Muscle layer of colon (tissue), 2 donors: ENCODE measurements at regions not wholly inside any gene's neighbourhood (a gene's known extent, or its start where the extent isn't known, plus 50 kb on each side); places are given as distances from the start of the nearest gene placed in this dataset.

Experiments
- H3K27ac ChIP-seq: one replicate; pipeline ENCODE4 v1.7.0; 2013; ENCODE audit warnings: low read depth, mild to moderate bottlenecking, low read length, moderate library complexity
- H3K27me3 ChIP-seq, 2 donors: one replicate each; pipeline ENCODE4 v1.7.0; 2013; ENCODE audit warnings: low read length in 2 of 2, mild to moderate bottlenecking in 2 of 2; ENCODE audit not compliant: insufficient read depth in 2 of 2, control insufficient read depth in 1 of 2
- H3K36me3 ChIP-seq: one replicate; pipeline ENCODE4 v1.7.0; 2013; ENCODE audit warnings: mild to moderate bottlenecking, low read length; ENCODE audit not compliant: insufficient read depth
- H3K4me1 ChIP-seq: one replicate; pipeline ENCODE4 v1.7.0; 2013; ENCODE audit warnings: mild to moderate bottlenecking, low read length; ENCODE audit not compliant: insufficient read depth
- H3K4me3 ChIP-seq, 2 donors: one replicate each; pipeline ENCODE4 v1.7.0; 2013; ENCODE audit warnings: low read length in 2 of 2, low read depth in 1 of 2, mild to moderate bottlenecking in 1 of 2, moderate library complexity in 1 of 2
- H3K9ac ChIP-seq: one replicate; pipeline ENCODE4 v1.7.0; 2013; ENCODE audit warnings: low read length
- H3K9me3 ChIP-seq: one replicate; pipeline ENCODE4 v1.7.0; 2013; ENCODE audit warnings: mild to moderate bottlenecking, low read length
- donor health status: abdominal sarcoma.
- donor health status: Adenocarcinoma of cecum.

DNA sequence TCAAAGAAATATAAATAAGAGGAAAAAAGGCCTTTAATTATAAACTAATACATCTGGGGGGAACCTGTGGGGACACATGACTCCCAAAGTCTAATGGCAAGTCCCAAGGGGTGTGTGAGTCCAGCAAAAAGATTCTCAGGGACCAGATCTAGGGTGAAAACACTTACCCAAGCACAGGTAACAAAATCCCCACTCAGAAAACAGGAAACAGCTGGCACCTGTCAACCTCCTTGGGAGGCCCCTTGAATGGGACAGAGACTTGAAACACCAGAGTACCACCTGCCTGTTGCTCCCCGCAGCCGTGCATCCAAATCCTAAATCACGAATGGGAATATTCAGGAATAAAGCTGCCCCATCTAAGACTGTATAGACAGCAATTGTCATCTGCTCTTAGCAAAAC is 461.2 kb upstream of the CDH5 start:
- H3K27me3 ChIP-seq: no peaks in the 10 kb centered on the region
- H3K9me3 ChIP-seq: no peaks in the 10 kb centered on the region
- no peak overlapping the region for H3K4me3 ChIP-seq
- H3K36me3 ChIP-seq: no peaks in the 10 kb centered on the region
- no peaks in the 10 kb centered on the region for H3K4me1 ChIP-seq
- no peak overlapping the region for H3K9ac ChIP-seq
- no peak overlapping the region for H3K27ac ChIP-seq

DNA sequence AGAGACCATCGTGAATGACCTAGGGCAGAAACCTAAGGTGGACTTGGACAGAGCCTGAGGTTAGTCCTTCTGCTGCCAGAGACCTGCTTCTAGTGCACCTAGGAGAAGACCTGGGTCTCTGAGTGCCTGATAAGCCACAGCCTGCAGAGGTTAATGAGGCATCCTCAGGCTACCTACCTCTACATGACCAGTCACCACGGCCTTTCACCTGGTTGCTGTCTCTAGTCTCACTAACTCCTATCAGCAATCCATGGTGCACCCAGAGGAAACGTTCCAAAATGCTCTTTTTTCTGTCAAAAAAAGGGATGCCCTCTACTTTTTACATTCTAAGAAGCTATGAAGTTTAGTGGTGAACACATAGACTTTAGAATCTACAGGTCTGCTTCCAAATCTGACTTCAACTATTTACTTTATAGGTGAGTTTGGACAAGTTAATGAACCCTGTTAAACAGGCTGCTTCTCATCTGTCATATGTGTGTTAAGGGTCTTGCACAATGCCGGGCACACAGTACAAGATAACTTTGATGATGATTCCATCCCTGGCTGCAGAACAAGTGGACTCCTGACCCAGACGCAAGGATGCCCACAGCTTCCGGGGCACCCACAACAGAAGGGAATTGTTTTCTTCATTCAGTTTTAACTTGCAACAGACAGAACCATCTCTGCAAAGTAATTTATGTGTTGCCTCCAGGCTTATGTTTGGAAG is 469.9 kb upstream of the CDH5 start:
- no peak overlapping the region for H3K9ac ChIP-seq
- H3K27me3 ChIP-seq: no peaks in the 10 kb centered on the region
- no peak overlapping the region for H3K4me3 ChIP-seq
- no peaks in the 10 kb centered on the region for H3K4me1 ChIP-seq
- H3K9me3 ChIP-seq: no peaks in the 10 kb centered on the region
- H3K27ac ChIP-seq: no peak overlapping the region
- no peaks in the 10 kb centered on the region for H3K36me3 ChIP-seq

DNA sequence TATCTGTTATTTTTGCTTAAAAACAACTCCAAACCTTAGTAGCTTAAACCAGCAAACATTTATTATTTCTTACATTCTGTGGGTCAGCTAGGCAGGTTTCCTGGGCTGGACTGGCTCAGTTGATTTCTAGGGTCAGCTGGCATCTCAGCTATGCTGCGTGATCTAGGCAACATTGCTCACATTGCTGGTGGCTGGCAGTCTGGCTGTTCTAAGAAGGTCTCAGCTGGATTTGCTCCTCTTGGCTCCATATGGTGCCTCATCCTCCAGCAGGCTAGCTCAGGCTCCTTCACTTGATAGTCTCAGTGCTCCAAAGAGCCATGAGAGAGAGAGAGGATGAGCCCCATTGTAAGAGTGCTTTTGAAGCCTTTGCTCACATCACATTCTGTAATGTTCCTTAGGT is 470.6 kb upstream of the CDH5 start:
- H3K9ac ChIP-seq: no peak overlapping the region
- H3K9me3 ChIP-seq: no peaks in the 10 kb centered on the region
- H3K27ac ChIP-seq: no peak overlapping the region
- no peak overlapping the region for H3K4me3 ChIP-seq
- H3K4me1 ChIP-seq: no peaks in the 10 kb centered on the region
- no peaks in the 10 kb centered on the region for H3K27me3 ChIP-seq
- H3K36me3 ChIP-seq: no peaks in the 10 kb centered on the region

DNA sequence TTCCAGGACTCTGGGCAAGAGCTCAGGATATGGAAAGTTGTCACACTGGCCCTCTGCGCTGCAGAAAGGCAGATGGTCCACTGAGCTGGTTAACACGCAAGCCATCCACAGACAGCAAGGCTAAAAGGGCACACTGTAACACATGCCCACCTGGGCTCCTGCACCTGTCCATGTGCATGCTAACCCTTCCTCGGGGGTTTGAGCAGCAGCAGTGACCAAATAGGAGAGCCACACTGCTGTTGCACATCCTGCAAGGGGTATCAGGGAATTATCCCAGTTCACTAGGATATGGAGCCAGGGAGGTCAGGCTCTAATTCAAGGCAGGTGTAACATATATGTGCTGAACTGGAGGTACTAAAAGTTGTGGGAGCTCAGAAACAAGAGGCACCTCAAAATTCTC is 471.0 kb upstream of the CDH5 start:
- no peaks in the 10 kb centered on the region for H3K36me3 ChIP-seq
- no peaks in the 10 kb centered on the region for H3K27me3 ChIP-seq
- H3K4me1 ChIP-seq: no peaks in the 10 kb centered on the region
- no peak overlapping the region for H3K27ac ChIP-seq
- H3K9ac ChIP-seq: no peak overlapping the region
- no peaks in the 10 kb centered on the region for H3K9me3 ChIP-seq
- no peak overlapping the region for H3K4me3 ChIP-seq

DNA sequence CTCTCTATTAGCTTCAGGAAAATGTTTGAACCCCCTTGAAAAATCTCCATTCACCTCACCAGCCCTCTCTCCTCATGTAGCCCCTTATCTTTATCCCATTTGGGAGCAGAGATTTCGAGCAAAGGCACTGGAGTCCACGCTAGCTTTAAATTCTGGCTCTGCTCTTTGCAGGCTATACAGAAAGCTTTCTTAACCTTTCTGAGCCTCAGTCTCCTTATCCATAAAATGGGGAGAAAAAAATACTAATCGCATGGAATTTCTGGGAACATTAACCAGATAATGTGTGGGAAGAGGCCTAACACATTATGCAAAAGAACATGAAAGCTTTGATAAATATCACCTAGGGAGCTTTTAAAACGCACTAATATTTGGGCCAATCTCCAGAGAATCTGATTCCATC is 476.3 kb upstream of the CDH5 start:
- no peak overlapping the region for H3K27ac ChIP-seq
- H3K36me3 ChIP-seq: no peaks in the 10 kb centered on the region
- H3K4me3 ChIP-seq: no peak overlapping the region
- no peaks in the 10 kb centered on the region for H3K27me3 ChIP-seq
- no peaks in the 10 kb centered on the region for H3K4me1 ChIP-seq
- no peak overlapping the region for H3K9ac ChIP-seq
- H3K9me3 ChIP-seq: no peaks in the 10 kb centered on the region

DNA sequence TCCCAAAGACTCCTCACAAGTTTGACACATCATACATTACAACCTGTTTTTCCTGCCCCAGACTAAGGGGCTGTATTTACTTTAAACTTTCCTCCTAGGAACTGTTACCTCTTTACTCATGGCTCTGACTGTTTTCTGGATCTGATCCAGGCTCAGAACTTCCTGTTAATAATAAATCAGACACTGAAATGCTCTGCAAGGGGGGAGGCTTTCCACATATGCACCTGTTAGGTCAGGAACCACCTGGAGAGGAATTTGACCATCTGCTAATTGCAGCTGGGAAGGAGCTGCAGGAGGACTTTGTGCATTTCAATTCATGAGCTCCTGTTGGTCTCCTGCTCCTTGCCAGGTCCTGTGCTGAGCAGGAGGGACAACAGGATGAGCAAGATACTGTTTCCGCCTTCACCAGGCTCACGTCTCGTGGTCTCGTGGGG is 476.9 kb upstream of the CDH5 start:
- Histone ChIP-seq H3K4me3 (no peak overlapping the region), H3K9ac (no peak overlapping the region), H3K27ac (no peak overlapping the region), H3K9me3 (no peaks in the 10 kb centered on the region), H3K36me3 (no peaks in the 10 kb centered on the region), H3K27me3 (no peaks in the 10 kb centered on the region), H3K4me1 (no peaks in the 10 kb centered on the region)

DNA sequence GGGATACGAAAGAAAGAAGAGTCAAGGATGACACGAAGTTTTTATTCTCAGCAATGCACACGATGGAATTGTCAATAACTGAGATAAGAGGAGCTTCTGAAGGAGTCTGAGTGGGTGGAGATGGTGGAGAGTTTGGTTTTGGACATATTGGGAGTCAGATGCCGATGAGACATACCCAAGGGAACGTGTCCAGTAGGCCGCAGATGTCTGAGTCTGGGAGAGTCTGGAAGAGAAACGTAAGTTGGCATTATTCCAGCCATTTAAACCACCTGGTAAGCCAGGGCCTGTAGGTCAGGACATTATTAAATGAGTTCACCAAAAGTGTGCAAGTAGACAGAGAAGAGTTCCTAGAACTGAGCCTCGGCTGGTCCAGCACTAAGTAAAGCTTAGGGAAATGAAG is 478.3 kb upstream of the CDH5 start:
- Histone ChIP-seq H3K9me3 (no peaks in the 10 kb centered on the region), H3K27me3 (no peaks in the 10 kb centered on the region), H3K27ac (no peak overlapping the region), H3K9ac (no peak overlapping the region), H3K4me1 (no peaks in the 10 kb centered on the region), H3K4me3 (no peak overlapping the region), H3K36me3 (no peaks in the 10 kb centered on the region)

DNA sequence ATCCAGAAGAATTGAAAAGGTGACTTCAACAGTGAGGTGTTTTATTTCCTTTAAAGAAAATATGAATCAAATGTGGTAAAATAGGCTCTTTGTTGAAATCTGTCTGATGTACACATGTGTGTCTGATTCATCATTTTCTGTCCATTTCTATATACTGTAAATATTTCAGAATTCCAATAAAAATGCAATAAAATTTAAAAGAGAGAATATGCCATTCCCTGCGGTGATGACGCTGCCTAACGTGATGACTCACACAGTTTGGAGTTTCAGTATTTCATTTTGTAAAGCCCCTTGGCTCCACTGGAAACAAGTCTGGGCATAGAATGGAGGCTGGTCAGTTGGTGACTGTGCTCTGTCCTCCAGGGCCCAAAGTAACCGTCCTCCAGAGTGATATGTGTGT is 482.5 kb upstream of the CDH5 start:
- Histone ChIP-seq H3K27me3 (no peaks in the 10 kb centered on the region), H3K27ac (no peak overlapping the region), H3K9me3 (no peaks in the 10 kb centered on the region), H3K4me1 (no peaks in the 10 kb centered on the region), H3K36me3 (no peaks in the 10 kb centered on the region), H3K4me3 (no peak overlapping the region), H3K9ac (no peak overlapping the region)

DNA sequence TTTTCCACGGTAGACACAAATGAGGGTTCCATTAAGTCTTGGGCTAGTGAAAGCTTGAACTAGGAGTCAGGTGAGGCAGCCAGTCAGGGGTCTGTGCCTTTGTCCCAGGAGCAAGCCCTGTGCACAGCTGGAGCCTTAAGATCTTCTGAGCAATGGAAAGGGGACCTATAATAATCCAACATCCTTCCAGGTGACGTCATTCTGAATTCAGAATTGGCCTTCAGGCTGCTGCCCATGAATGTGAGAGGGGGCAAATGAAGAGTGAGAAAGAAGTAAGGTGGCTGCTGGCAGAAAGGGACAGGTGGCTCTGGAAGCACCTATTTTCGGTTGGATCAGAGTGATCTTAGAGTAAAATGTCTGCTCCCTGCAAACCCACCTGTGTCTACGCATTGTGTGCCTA is 488.1 kb upstream of the CDH5 start:
- Histone ChIP-seq H3K27me3 (no peaks in the 10 kb centered on the region), H3K36me3 (no peaks in the 10 kb centered on the region), H3K27ac (no peak overlapping the region), H3K4me3 (no peak overlapping the region), H3K9ac (no peak overlapping the region), H3K9me3 (no peaks in the 10 kb centered on the region), H3K4me1 (no peaks in the 10 kb centered on the region)

DNA sequence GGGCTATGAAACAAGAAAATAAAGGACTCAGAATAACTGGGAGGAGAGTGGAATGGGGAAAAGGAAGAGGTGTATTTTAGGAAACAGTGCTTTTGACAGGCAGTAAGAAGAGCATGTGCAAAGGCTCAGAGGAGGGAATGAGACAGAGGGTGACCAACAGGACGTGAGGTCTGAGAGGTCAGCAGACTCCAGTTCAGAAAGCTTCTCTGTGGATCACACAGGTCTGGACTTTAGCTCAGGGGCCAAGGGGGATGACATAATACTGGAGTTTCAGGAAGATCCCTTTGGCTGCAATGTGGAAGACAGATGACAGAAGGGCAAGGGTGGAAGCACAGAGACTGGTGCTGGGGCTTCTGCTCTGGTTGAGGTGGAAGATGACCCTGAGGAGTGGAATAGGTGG is 489.9 kb upstream of the CDH5 start:
- no peak overlapping the region for H3K4me3 ChIP-seq
- H3K36me3 ChIP-seq: no peaks in the 10 kb centered on the region
- no peaks in the 10 kb centered on the region for H3K4me1 ChIP-seq
- H3K9ac ChIP-seq: no peak overlapping the region
- no peak overlapping the region for H3K27ac ChIP-seq
- H3K9me3 ChIP-seq: no peaks in the 10 kb centered on the region
- H3K27me3 ChIP-seq: no peaks in the 10 kb centered on the region

DNA sequence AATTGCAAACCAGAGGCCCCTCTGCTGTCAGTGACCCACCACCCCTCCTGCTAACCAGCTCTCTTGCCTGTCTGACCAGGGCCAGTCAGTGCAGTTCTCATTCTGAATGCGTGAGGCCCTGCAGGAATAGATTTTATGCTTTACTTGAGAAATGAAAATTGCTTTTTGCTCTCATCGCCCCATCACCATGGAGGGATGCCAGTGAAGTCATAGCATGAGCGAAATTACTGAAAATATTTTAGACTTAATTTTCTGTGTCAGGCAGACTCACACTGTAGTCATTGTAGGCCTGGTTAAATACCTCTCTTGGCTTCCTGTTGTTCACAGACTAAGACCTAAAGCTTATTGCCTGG is 490.5 kb upstream of the CDH5 start:
- no peaks in the 10 kb centered on the region for H3K4me1 ChIP-seq
- no peak overlapping the region for H3K9ac ChIP-seq
- no peaks in the 10 kb centered on the region for H3K9me3 ChIP-seq
- H3K36me3 ChIP-seq: no peaks in the 10 kb centered on the region
- H3K27me3 ChIP-seq: no peaks in the 10 kb centered on the region
- H3K4me3 ChIP-seq: no peak overlapping the region
- H3K27ac ChIP-seq: no peak overlapping the region

DNA sequence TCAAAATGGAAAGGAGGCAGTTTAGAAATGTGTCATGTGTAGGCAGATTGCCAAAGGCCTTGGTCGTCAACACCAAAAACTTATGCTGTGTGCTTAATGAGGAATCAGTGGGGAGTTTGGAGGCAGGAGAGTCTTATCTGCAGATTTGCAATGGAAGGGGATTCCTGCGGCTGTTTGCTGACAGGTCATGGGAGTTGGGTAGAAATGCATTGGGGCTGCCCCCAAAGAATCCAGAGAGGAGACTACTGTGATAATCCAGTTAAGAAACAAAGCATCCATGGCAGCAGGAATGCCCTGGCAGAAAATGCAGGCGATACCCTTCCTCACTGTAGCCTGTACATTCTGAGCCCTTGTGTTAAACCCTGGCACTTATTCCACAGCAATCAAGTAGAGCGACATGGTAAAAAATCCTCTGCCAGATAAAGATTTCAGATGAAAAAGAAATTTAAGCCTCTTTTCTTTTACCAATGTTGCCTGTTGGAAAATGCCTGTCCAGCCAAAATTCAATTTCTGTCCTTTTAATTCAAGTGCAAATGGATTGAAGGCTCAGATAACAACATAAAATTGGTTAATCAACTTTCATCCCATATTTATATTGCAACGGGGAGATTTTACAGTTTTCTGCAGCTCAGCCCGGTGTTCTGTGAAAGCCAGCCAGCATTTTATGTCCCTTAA is 491.0 kb upstream of the CDH5 start:
- Histone ChIP-seq H3K4me3 (no peak overlapping the region), H3K27me3 (no peaks in the 10 kb centered on the region), H3K27ac (no peak overlapping the region), H3K9me3 (no peaks in the 10 kb centered on the region), H3K4me1 (no peaks in the 10 kb centered on the region), H3K36me3 (no peaks in the 10 kb centered on the region), H3K9ac (no peak overlapping the region)
